D341Med (cell line): ENCODE measurements at regions not wholly inside any gene's neighbourhood (a gene's known extent, or its start where the extent isn't known, plus 50 kb on each side); places are given as distances from the start of the nearest gene placed in this dataset.

Experiments
- DNase-seq: peaks from one replicate; pipeline ENCODE4 v3.0.0; 2012; ENCODE audit warnings: low spot score

DNA sequence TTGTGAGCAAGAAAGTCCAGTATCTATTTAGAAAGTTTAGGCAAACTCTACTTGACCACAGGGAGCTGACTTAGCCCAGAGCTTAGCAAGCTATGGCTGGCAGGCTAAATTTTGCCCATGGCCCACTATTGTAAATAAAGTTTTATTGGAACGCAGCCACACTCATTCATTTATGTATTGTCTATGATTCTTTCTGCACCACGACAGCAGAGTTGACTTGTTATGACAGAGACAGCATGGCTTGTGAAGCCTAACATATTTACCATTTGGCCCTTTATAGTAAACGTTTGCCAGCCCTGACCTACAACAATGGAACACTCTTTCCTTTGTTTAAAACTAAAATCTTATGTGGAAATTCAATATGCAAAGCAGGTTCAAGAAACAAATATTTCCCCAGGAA lies 100.0 kb upstream of the ZFHX3 start:
- DNase-seq, result no peak

DNA sequence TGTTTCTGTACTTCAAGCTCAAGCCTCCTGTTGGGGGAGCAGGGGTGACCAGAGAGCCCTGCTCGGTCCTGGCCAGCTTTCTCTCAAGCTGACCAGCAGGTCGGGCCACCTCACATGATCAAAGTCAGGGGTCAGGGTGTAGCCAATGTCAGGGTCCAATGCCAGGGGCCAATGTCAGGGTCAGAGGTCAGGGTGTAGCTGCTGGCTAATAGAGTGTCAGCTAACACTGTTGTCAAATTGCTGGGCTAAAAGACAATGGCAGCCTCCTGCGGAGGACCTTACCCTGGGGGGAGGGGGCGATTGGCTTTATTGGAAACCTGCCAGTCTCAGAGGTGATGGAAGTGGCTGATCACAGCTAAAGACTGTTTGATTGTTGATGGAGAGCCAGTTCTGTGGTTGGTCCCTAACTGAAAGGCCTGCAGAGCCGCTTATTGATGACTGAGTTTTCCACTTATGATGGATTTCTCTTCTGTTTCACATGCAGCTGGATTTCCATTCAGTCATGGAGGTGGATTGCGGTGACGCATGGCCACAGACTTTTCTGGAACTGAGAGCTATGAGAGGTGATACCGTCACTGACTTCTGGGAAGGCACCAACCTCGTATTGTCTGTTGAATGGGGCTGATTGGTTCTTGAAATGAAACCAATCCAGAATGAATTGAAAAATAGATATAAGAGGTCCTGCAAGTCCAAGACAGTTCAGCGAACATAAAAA lies 97.4 kb upstream of the ZFHX3 start:
- DNase-seq, result no peak

DNA sequence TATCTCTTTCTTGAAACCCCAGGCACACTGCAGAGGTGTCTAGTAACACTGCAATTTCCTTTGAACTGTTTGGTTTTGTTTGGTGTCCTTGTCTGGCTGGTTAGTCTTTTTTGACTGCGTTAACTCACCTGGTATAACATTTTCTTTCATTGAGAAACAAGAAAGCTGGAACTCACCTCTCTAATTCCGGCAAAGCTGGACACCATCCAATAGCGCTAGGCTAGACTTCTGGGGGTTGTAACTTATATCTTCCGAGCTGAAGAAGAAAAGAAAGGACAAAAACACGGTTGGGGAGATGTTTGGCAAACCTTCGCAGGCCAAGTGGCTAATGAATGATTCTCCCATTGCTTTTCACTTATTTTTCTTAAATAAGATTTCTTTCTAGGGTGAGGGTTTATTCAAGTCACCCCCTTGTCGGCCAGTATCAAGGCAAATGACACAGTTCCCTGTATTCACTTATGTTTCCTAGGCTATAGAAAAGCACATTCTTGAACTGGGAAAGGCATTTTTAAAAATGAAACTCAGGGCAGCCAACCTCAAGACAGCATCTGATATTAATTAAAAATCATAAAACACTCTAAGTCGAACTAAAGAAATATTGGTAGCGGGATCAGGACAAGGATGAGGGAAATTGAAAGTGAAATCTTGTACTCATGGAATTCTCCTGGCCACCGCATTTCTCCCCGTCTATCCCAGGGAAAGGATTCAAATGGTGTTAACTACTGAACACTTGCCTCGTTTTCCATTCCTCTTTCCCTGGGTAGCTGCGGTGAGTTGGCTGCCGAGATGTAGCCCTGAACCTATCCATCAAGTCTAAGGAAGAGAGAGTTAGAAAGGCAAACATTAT lies 95.9 kb upstream of the ZFHX3 start:
- DNase-seq, result no peak

GRCh38 chr16:73143002-73143401 lies 95.1 kb upstream of the ZFHX3 start:
- no peak for DNase-seq

GRCh38 chr16:73142053-73142854 lies 94.3 kb upstream of the ZFHX3 start:
- no peak for DNase-seq

DNA sequence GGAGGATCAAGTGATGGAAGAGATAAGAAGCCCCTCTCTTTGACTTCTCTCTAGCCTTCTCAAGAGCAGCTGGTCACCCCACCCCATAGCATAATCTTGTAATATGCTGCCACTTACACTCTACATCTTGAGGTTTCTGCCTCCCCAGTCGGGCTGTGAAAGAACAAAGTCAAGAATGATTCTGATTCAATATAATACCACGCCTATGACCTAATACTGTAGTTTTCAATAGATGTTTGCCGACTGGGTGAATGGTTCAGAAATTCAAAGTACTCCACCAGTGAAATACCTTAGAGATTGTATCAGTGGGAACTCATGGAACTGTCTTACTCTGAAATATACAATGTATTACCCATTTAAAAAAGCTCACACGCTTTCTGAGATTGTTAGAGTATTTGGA lies 93.0 kb upstream of the ZFHX3 start:
- DNase-seq, result no peak

GRCh38 chr16:73131156-73131862 lies 83.4 kb upstream of the ZFHX3 start:
- no peak for DNase-seq

DNA sequence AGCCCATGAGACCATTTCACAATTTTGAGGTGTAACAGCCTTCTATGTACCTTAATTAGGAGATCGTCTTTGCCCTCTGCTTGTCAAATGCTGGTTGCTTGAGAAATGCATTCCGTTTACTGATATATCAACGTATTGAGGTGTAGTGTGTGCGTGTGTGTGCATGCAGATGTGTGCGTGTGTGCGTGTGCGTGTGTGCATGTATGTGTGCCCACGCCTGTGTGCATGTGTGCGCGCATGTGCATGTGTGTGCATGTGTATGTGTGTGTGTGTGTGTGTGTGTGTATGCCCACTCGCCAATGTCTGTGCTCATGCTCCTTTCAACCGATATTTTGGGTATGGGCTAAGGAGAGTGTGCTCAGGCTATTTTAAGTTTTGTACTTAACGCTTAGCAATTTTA lies 81.5 kb upstream of the ZFHX3 start:
- DNase-seq, result no peak

GRCh38 chr16:73126525-73126853 lies 78.6 kb upstream of the ZFHX3 start:
- DNase-seq, result no peak

DNA sequence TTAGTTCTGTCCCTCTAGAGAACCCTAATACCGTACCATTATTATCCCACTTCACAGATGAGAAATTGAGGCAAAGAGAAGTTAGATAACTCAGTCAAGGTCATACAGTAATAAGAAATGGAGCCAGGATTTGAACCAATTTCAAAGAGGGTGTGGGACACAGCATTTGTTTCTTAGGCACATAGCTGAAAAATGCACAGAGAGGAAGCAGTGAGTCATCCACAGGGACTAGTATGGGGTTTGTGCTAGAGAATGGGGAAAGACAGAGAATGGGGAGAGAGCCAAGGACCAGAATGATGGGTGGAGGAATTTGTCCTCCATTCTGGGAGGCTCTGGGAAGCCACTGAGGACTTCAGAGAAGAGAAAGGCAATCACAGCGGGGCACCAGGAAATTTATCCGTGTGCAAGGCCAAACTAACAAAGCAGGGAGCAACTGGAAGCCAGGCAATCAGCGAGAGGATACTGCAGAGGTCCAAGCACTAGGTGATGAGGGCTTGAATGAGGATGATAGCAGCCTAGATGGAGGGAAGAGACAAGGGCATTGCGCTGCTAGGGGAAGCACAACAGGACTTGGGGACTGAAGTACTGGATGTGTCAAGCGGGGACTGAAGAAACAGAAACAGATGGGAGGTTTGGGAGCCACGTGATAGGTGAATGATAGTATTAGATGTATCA lies 78.1 kb upstream of the ZFHX3 start:
- no peak for DNase-seq

- DNase-seq, result no peak
Observed at GRCh38 chr16:73124665-73125375, 76.9 kb upstream of the ZFHX3 start.

DNA sequence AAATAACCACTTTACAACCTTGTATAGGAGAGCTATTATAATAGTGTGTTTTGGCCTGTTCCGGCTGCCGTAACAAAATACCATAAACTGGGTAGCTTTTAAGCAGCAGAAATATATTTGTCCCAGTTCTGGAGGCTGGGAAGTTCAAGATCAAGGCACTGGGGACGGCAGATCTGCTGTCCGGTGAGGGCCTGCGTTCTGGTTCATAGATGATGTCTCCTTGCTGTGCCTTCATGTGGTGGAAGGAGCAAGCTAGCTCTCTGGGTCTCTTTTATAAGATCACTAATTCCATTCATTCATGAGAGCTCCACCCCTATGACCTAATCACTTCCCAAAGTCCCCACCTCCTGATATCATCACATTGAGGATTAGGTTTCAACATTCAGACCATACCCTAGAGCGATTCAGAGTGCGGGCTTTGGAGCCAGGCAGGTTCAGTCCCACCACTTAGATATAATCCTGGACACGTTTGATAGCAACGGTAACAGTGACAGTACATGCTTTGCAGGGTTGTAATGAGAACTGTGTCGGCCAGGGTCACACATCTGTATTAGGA lies 76.2 kb upstream of the ZFHX3 start:
- DNase-seq, result no peak

- no peak for DNase-seq
Observed at GRCh38 chr16:73122604-73123391, 74.9 kb upstream of the ZFHX3 start.

GRCh38 chr16:73116576-73116975 lies 68.6 kb upstream of the ZFHX3 start:
- DNase-seq, result no peak

- no peak for DNase-seq
Observed at GRCh38 chr16:73113336-73113735, 65.4 kb upstream of the ZFHX3 start.

GRCh38 chr16:73108195-73108963 lies 60.5 kb upstream of the ZFHX3 start:
- no peak for DNase-seq

GRCh38 chr16:73107371-73107770 lies 59.4 kb upstream of the ZFHX3 start:
- DNase-seq, result no peak

DNA sequence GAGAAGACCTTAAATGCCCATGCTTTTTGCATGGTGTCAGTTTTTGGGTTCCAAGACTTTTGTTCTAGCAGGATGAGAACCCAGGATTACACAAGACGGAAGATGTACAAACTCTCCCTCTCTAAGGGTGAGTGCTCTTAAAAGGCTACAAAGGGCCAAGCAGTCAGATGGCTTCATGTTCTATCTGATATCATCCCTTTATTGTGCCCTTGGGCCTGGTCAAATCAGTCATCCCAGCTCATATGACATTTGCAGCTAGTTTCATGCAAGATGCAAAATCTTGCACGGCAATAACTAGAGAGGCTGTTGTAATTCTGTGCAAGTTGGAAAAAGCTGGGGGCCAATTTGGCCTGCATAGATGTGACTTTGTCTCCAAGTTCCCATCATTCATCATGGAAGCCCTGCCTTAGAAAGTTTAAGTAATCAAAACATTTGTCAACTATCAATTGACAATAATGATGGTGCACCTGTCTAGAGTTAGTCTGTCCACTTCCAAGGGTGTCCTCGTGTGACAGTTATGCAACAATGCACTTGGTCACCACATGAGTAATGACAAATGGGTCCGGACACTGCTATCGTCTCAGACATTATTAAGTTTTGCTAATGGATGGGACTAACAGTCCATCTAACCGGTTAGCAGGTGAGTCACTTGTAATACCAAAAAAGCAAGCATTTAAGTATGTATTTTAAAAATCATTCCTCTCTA lies 58.6 kb upstream of the ZFHX3 start:
- no peak for DNase-seq
